Stimulated activated CD4-positive, alpha-beta T cell treated with anti-CD3 and anti-CD28 coated beads, Interleukin-12 subunit alpha, Interleukin-12 subunit beta, amount 100 ng/mL, for 4 hours (primary cell): ENCODE measurements at regions not wholly inside any gene's neighbourhood (a gene's known extent, or its start where the extent isn't known, plus 50 kb on each side); places are given as distances from the start of the nearest gene placed in this dataset.
"Not testable (repeated sequence)": the region's sequence is repeated elsewhere in the genome, so short reads cannot be mapped to it uniquely, and the experiment has no call there.

Source experiments
- DNase-seq: peaks from one replicate; pipeline ENCODE4 v3.0.0-alpha.2; 2020

GRCh38 chr10:117492504-117492903, 50.0 kb upstream of the EMX2 start:
- no peak for DNase-seq

GRCh38 chr10:117488004-117488403, 54.5 kb upstream of the EMX2 start:
- no peak for DNase-seq

GRCh38 chr10:117486606-117487005, 55.9 kb upstream of the EMX2 start:
- DNase-seq = no peak

- DNase-seq = no peak
Observed at GRCh38 chr10:117483056-117483590, 59.4 kb upstream of the EMX2 start.

GRCh38 chr10:117481011-117481410, 61.5 kb upstream of the EMX2 start:
- not testable (repeated sequence) for DNase-seq

GRCh38 chr10:117480097-117480496, 62.4 kb upstream of the EMX2 start:
- no peak for DNase-seq

GRCh38 chr10:117477961-117478670, 64.4 kb upstream of the EMX2 start:
- DNase-seq = no peak

GRCh38 chr10:117477211-117477947, 65.2 kb upstream of the EMX2 start:
- DNase-seq = no peak

- DNase-seq = no peak
Observed at GRCh38 chr10:117476716-117477115, 65.8 kb upstream of the EMX2 start.

GRCh38 chr10:117476281-117476680, 66.3 kb upstream of the EMX2 start:
- no peak for DNase-seq

GRCh38 chr10:117472872-117473271, 69.7 kb upstream of the EMX2 start:
- DNase-seq = no peak

- no peak for DNase-seq
Observed at GRCh38 chr10:117471344-117471874, 71.1 kb upstream of the EMX2 start.

- DNase-seq = no peak
Observed at GRCh38 chr10:117470733-117471132, 71.8 kb upstream of the EMX2 start.

- no peak for DNase-seq
Observed at GRCh38 chr10:117468665-117469064, 73.9 kb upstream of the EMX2 start.

- DNase-seq = no peak
Observed at GRCh38 chr10:117464176-117464575, 78.4 kb upstream of the EMX2 start.

GRCh38 chr10:117463545-117463920, 79.0 kb upstream of the EMX2 start:
- DNase-seq = no peak

GRCh38 chr10:117462816-117463544, 79.6 kb upstream of the EMX2 start:
- DNase-seq = no peak

- no peak for DNase-seq
Observed at GRCh38 chr10:117462424-117462792, 80.1 kb upstream of the EMX2 start.

GRCh38 chr10:117461766-117462423, 80.7 kb upstream of the EMX2 start:
- no peak for DNase-seq

GRCh38 chr10:117460846-117461765, 81.4 kb upstream of the EMX2 start:
- no peak for DNase-seq

GRCh38 chr10:117458571-117458970, 83.3 kb upstream of the PDZD8 start:
- no peak for DNase-seq

GRCh38 chr10:117457932-117458331, 82.7 kb upstream of the PDZD8 start:
- DNase-seq = no peak
